ENCODE measurements at regions not wholly inside any gene's neighbourhood (a gene's known extent, or its start where the extent isn't known, plus 50 kb on each side); places are given as distances from the start of the nearest gene placed in this dataset.

DNA sequence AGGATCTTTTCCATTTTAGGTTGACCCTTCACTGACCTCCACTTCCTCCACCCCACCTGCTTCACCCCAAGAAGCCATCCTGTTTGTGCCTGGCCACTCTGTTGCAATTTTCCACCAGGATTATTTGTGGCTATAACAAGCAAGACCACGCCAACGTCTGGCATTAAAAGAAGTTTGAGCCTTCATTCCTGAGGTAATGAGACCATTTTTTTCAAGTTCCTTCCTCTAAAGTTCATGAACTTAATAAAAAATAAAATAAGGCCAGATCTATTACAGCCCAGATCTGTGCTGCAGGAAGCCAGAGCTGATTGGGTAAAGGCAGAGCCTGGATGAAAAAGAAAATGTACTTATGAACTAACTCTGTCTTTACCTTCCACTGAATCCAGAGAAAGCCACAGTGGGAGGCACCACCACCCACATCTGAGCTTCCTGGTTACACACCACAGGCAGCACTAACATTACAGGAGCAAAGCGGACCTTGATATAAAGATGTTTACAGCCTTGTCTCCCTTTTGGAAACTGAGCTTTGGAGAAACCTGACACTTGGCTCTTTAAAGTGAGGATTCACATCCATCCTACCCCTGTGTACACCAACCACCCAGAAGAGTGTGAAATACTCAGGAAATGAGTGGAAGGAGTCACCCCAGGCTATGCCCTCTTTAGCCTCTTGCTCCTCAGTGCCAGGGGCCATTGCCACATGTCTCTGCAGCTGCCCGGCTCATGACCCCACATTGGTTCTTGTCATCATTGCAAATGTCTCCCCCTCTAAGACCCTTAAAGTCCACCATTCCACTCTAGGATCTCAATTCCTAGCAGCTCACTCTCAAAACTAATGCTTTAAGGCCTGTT lies 293.6 kb downstream of the PLPP3 start:
- no peaks in the 10 kb centered on the region for H3K27me3 ChIP-seq
- DNase-seq (no peak), ATAC-seq (peak in 1 of 4 donors; percentile 24)
- TF ChIP-seq, protein P1, sequence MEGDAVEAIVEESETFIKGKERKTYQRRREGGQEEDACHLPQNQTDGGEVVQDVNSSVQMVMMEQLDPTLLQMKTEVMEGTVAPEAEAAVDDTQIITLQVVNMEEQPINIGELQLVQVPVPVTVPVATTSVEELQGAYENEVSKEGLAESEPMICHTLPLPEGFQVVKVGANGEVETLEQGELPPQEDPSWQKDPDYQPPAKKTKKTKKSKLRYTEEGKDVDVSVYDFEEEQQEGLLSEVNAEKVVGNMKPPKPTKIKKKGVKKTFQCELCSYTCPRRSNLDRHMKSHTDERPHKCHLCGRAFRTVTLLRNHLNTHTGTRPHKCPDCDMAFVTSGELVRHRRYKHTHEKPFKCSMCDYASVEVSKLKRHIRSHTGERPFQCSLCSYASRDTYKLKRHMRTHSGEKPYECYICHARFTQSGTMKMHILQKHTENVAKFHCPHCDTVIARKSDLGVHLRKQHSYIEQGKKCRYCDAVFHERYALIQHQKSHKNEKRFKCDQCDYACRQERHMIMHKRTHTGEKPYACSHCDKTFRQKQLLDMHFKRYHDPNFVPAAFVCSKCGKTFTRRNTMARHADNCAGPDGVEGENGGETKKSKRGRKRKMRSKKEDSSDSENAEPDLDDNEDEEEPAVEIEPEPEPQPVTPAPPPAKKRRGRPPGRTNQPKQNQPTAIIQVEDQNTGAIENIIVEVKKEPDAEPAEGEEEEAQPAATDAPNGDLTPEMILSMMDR (IDR thresholded peaks at IDR 0.05): no peak
- TF ChIP-seq POLR2A (IDR thresholded peaks at IDR 0.05): no peak
- WGBS (ENCODE audit: insufficient coverage, low coverage, low lambda C conversion rate, missing lambda C conversion rate): 54% methylated on average over 4 of the region's 4 CpGs
- no peak overlapping the region for H3K4me3 ChIP-seq
- peaks cover 0 to 10% (median 0%) of the 10 kb centered on the region in 4 donors for H3K4me1 ChIP-seq
- intact Hi-C loops (cut with DNase I): no loop called here
- no peaks in the 10 kb centered on the region for H3K9me3 ChIP-seq
- no peak overlapping the region for H3K27ac ChIP-seq
- H3K36me3 ChIP-seq: no peaks in the 10 kb centered on the region

- Histone ChIP-seq H3K4me1 (peaks cover 0 to 10% (median 0%) of the 10 kb centered on the region in 4 donors), H3K36me3 (no peaks in the 10 kb centered on the region), H3K4me3 (no peak overlapping the region), H3K27me3 (no peaks in the 10 kb centered on the region), H3K9me3 (no peaks in the 10 kb centered on the region), H3K27ac (no peak overlapping the region)
- WGBS (ENCODE audit: insufficient coverage, low coverage, low lambda C conversion rate, missing lambda C conversion rate): 17% methylated on average over 1 of the region's 3 CpGs
- intact Hi-C loops (cut with DNase I): no loop called here
- peak in 1 of 3 donors; percentile 25 for DNase-seq
- TF ChIP-seq, protein P1 (IDR thresholded peaks at IDR 0.05): no peak
- no peak for TF ChIP-seq POLR2A (IDR thresholded peaks at IDR 0.05)
- peak; percentile 55 to 96 (median 66) for ATAC-seq
Measured at GRCh38 chr1:56284928-56285327, 294.4 kb downstream of the PLPP3 start.

GRCh38 chr1:56278061-56278460 lies 301.3 kb downstream of the PLPP3 start:
- Histone ChIP-seq H3K4me1 (no peaks in the 10 kb centered on the region), H3K4me3 (no peak overlapping the region), H3K27ac (no peak overlapping the region), H3K27me3 (no peaks in the 10 kb centered on the region), H3K9me3 (no peaks in the 10 kb centered on the region), H3K36me3 (no peaks in the 10 kb centered on the region)
- ATAC-seq (no peak), DNase-seq (no peak)
- WGBS (ENCODE audit: insufficient coverage, low coverage, low lambda C conversion rate, missing lambda C conversion rate): 85% methylated on average over 3 of the region's 3 CpGs
- no peak for TF ChIP-seq POLR2A (IDR thresholded peaks at IDR 0.05)
- TF ChIP-seq, protein P1 (IDR thresholded peaks at IDR 0.05): no peak
- intact Hi-C loops (cut with DNase I): no loop called here

- Histone ChIP-seq H3K27me3 (no peaks in the 10 kb centered on the region), H3K9me3 (no peaks in the 10 kb centered on the region), H3K4me1 (no peaks in the 10 kb centered on the region), H3K27ac (no peak overlapping the region), H3K36me3 (no peaks in the 10 kb centered on the region), H3K4me3 (no peak overlapping the region)
- intact Hi-C loops (cut with DNase I): no loop called here
- no peak for TF ChIP-seq POLR2A (IDR thresholded peaks at IDR 0.05)
- TF ChIP-seq, protein P1 (IDR thresholded peaks at IDR 0.05): no peak
- 92% methylated on average over 7 of the region's 7 CpGs for WGBS (ENCODE audit: insufficient coverage, low coverage, low lambda C conversion rate, missing lambda C conversion rate)
- DNase-seq: no peak
- no peak for ATAC-seq
Measured at GRCh38 chr1:56268519-56269140, 310.7 kb downstream of the PLPP3 start.
